ENCODE measurements at regions not wholly inside any gene's neighbourhood (a gene's known extent, or its start where the extent isn't known, plus 50 kb on each side); places are given as distances from the start of the nearest gene placed in this dataset.
A peak's percentile ranks its signal among the peaks of the same experiment; 100 is the strongest.

DNA sequence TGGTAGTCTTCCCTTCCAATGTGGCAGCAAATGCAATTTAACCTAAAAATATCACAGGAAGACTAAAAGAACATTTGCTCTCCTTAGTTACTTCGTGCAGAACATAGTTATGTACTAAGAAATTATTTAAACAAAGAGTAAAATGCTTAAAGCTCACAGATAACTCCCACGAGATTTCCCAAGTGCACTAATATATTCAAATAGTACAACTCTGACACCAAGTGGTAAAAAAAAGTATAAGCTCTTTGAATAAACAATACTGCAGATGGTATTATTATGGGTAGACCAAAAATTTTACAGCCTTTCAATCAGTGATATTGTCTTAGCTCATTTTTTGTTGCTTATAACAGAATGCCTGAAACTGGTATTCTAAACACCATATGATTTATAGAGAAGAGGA is 52.8 kb upstream of the FILIP1 start:
- no peaks in the 10 kb centered on the region for H3K4me1 Mint-ChIP-seq
- H3K36me3 Mint-ChIP-seq, result no peaks in the 10 kb centered on the region
- no peak overlapping the region for H3K27ac Mint-ChIP-seq
- ATAC-seq (no peak), DNase-seq (no peak)
- POLR2A ChIA-PET, result no interaction called here
- H3K27me3 Mint-ChIP-seq, result peaks cover 0 to 9% (median 4%) of the 10 kb centered on the region in 5 donors
- no peaks in the 10 kb centered on the region for H3K9me3 Mint-ChIP-seq
- H3K4me3 Mint-ChIP-seq, result no peak overlapping the region

DNA sequence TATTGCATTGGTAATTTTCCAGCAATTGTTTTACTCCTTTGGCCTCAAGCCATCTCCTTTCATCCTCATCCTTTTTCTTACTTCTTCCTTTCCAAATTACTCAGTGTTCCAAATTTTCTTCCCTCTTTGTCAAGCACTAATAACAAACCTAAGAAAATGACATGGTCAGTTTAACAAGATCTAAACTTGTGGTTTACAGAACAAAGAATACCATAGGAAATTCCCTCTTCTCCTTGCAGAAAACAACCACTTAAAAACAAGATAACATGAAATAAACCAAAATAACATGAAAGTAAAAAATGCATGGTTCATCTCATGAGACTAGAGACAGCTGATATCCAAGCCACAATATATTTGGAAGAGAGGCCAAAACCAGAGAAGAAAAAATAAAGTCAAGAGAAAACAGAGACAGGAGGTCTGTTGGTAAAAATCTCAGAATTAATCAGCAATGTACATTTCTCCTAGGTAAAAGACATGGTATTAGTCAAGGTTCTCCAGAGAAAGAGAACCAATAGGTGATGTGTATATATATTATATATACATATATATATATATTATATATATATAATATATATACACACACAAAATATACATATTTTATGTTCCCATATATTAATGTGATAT is 51.0 kb upstream of the SENP6 start:
- Mint-ChIP-seq H3K4me1 (no peaks in the 10 kb centered on the region), H3K36me3 (no peaks in the 10 kb centered on the region), H3K27me3 (peaks cover 0 to 9% (median 0%) of the 10 kb centered on the region in 5 donors), H3K9me3 (no peaks in the 10 kb centered on the region), H3K4me3 (no peak overlapping the region), H3K27ac (no peak overlapping the region)
- POLR2A ChIA-PET, result no interaction called here
- DNase-seq (no peak), ATAC-seq (no peak)

DNA sequence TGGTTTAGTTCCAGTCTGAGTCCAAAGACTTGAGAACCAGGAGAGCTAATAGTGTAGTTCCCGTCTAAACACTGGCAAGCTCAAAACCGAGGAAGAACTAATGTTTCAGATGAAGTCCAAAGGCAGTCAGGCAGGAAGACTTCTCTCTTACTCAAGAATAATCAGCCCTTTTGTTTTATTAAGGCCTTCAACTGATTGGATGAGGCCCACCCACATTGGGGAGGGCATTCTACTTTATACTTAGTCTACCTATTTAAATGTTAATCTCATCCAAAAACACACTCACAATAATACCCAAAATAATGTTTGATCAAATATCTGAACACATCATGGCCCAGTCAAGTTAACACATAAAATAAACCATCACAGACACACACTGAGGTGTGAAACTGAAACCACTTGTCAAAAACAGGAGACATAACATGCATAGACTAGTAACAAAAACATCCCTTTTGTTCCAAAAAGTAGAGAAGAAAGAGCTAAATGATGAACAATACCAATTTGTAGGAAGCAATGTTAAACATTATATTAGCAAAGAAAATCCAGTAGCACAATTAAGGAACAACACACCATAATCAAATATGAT is 50.2 kb upstream of the SENP6 start:
- no peaks in the 10 kb centered on the region for H3K9me3 Mint-ChIP-seq
- no peak for ATAC-seq
- H3K36me3 Mint-ChIP-seq, result no peaks in the 10 kb centered on the region
- H3K4me3 Mint-ChIP-seq, result peak overlapping the region in 1 of 10 donors; percentile 7
- DNase-seq, result no peak
- POLR2A ChIA-PET, result interaction anchor here (1.1 kb wide), 1 partner anchor 50 kb away, joined by 3 read pairs; the partner anchor contains the start of gene SENP6
- H3K27me3 Mint-ChIP-seq, result peaks cover 0 to 9% (median 0%) of the 10 kb centered on the region in 5 donors
- no peak overlapping the region for H3K27ac Mint-ChIP-seq
- no peaks in the 10 kb centered on the region for H3K4me1 Mint-ChIP-seq

All from naive thymus-derived CD8-positive, alpha-beta T cell (primary cell).